IMR-90 (cell line): ENCODE measurements at regions not wholly inside any gene's neighbourhood (a gene's known extent, or its start where the extent isn't known, plus 50 kb on each side); places are given as distances from the start of the nearest gene placed in this dataset.

ENCODE experiments used
- ATAC-seq: fragments of 200-7000 bp; cut with Tn5 transposase; 2 replicates; pipeline ENCODE4 v1.9.1; 2020; ENCODE audit warnings: low read depth, mild to moderate bottlenecking, moderate library complexity
- BruUV-seq: library from RNA; stranded (reverse); fragments of 400-500 nt; replicated peaks from 2 replicates; lab custom pipeline; 2021; lab: Mats Ljungman, UMichigan
- CTCF ChIA-PET: fragments of 300-600 bp; formaldehyde crosslinking; extraction: SDS; loops from one replicate; lab custom pipeline; 2021; ENCODE audit warnings: antibody characterized with exemption; lab: Yijun Ruan, JAX
- POLR2A ChIA-PET: fragments of 300-600 bp; sonication (Branson Sonifier 250); formaldehyde crosslinking; loops from one replicate; lab custom pipeline; 2022; ENCODE audit warnings: antibody characterized with exemption; ENCODE audit not compliant: unreplicated experiment; lab: Charles Lee
- DNase-seq: peaks from one replicate; pipeline ENCODE4 v3.0.0; 2013
- H2AFZ ChIP-seq: replicated peaks from 2 replicates; pipeline ENCODE3; 2013; ENCODE audit warnings: low read length, mild to moderate bottlenecking; ENCODE audit not compliant: poor library complexity
- H2AK5ac ChIP-seq: 2 replicates; pipeline ENCODE4 v1.6.1; 2013; ENCODE audit warnings: low read depth, low read length, inconsistent platforms
- H2AK9ac ChIP-seq: replicated peaks from 2 replicates; pipeline ENCODE3; 2013; ENCODE audit warnings: mild to moderate bottlenecking, low read depth, low read length, moderate library complexity; ENCODE audit not compliant: poor library complexity
- H2BK120ac ChIP-seq: 2 replicates; pipeline ENCODE4 v1.6.1; 2013; ENCODE audit warnings: low read depth, low read length, inconsistent platforms
- H2BK15ac ChIP-seq: 3 replicates; pipeline ENCODE4 v1.6.1; 2013; ENCODE audit warnings: low read depth, low read length, inconsistent platforms
- H2BK20ac ChIP-seq: 2 replicates; pipeline ENCODE4 v1.6.1; 2013; ENCODE audit warnings: low read depth, mild to moderate bottlenecking, inconsistent platforms, low read length, moderate library complexity
- H2BK5ac ChIP-seq: 2 replicates; pipeline ENCODE4 v1.6.1; 2013; ENCODE audit warnings: mild to moderate bottlenecking, low read depth, low read length, inconsistent platforms; ENCODE audit not compliant: poor library complexity, severe bottlenecking
- H3K14ac ChIP-seq: replicated peaks from 2 replicates; pipeline ENCODE4 v1.6.1; 2013; ENCODE audit warnings: low read depth, low read length, inconsistent platforms
- H3K18ac ChIP-seq: 2 replicates; pipeline ENCODE4 v1.6.1; 2013; ENCODE audit warnings: low read depth, low read length, control low read depth
- H3K23ac ChIP-seq: 2 replicates; pipeline ENCODE4 v1.6.1; 2013; ENCODE audit warnings: low read depth, low read length, inconsistent platforms
- H3K27ac ChIP-seq: 2 replicates; pipeline ENCODE4 v1.5.1; 2013; ENCODE audit warnings: mild to moderate bottlenecking, control low read depth, low read length; ENCODE audit not compliant: insufficient read depth
- H3K27me3 ChIP-seq: 2 replicates; pipeline ENCODE4 v1.6.1; 2013; ENCODE audit warnings: low read length; ENCODE audit not compliant: control insufficient read depth, insufficient read depth
- H3K36me3 ChIP-seq: 2 replicates; pipeline ENCODE4 v1.6.1; 2013; ENCODE audit warnings: low read length, mixed read lengths; ENCODE audit not compliant: control insufficient read depth, insufficient read depth
- H3K4ac ChIP-seq: 2 replicates; pipeline ENCODE4 v1.6.1; 2013; ENCODE audit warnings: low read depth, low read length, inconsistent platforms
- H3K4me1 ChIP-seq: 2 replicates; pipeline ENCODE4 v1.6.1; 2013; ENCODE audit warnings: low read length, mixed read lengths; ENCODE audit not compliant: control insufficient read depth, insufficient read depth
- H3K4me2 ChIP-seq: 2 replicates; pipeline ENCODE4 v1.6.1; 2013; ENCODE audit warnings: low read depth, mild to moderate bottlenecking, control low read depth, low read length, moderate library complexity
- H3K4me3 ChIP-seq: 2 replicates; pipeline ENCODE4 v1.5.1; 2013; ENCODE audit warnings: low read depth, mild to moderate bottlenecking, control low read depth, low read length, moderate library complexity; ENCODE audit not compliant: insufficient read depth
- H3K56ac ChIP-seq: 2 replicates; pipeline ENCODE4 v1.6.1; 2013; ENCODE audit warnings: low read length, inconsistent platforms; ENCODE audit not compliant: insufficient read depth; ENCODE audit errors: extremely low read depth
- H3K79me1 ChIP-seq, 2 experiments: 2 replicates each; pipeline ENCODE4 v1.6.1; 2013; ENCODE audit warnings: low read length in 2 of 2, inconsistent platforms in 1 of 2, low read depth in 1 of 2
- H3K9ac ChIP-seq: 2 replicates; pipeline ENCODE4 v1.6.1; 2013; ENCODE audit warnings: low read depth, low read length, control low read depth
- H3K9me1 ChIP-seq: 2 replicates; pipeline ENCODE4 v1.6.1; 2013; ENCODE audit warnings: low read length, inconsistent platforms; ENCODE audit not compliant: insufficient read depth
- H3K9me3 ChIP-seq: 2 replicates; pipeline ENCODE4 v1.6.1; 2013; ENCODE audit warnings: low read length; ENCODE audit not compliant: control insufficient read depth, insufficient read depth
- H4K20me1 ChIP-seq: 2 replicates; pipeline ENCODE4 v1.6.1; 2013; ENCODE audit warnings: low read length, inconsistent platforms; ENCODE audit not compliant: insufficient read depth
- H4K5ac ChIP-seq: 2 replicates; pipeline ENCODE4 v1.6.1; 2013; ENCODE audit warnings: mild to moderate bottlenecking, low read depth, low read length, control low read depth
- H4K8ac ChIP-seq, 2 experiments: 2 replicates each; pipeline ENCODE4 v1.6.1; 2013; ENCODE audit warnings: low read depth in 2 of 2, low read length in 2 of 2, control low read depth in 1 of 2, inconsistent platforms in 1 of 2
- H4K91ac ChIP-seq: 2 replicates; pipeline ENCODE4 v1.6.1; 2013; ENCODE audit warnings: low read depth, low read length, inconsistent platforms; ENCODE audit not compliant: insufficient read depth
- BHLHE40 ChIP-seq: fragments of 150-350 bp; IDR thresholded peaks from 2 replicates; pipeline ENCODE4 v1.6.1; 2016; ENCODE audit warnings: mild to moderate bottlenecking, low read depth, low read length
- CEBPB ChIP-seq: IDR thresholded peaks from 2 replicates; pipeline ENCODE4 v1.6.1; 2012; ENCODE audit warnings: low read depth, low read length, improper control_type of control experiment
- CHD1 ChIP-seq: IDR thresholded peaks from 2 replicates; pipeline ENCODE4 v1.6.1; 2012; ENCODE audit warnings: low read depth, low read length, improper control_type of control experiment
- FOS ChIP-seq: fragments of 150-350 bp; IDR thresholded peaks from 2 replicates; pipeline ENCODE4 v1.6.1; 2016; ENCODE audit warnings: low read depth, low read length
- MAFK ChIP-seq: IDR thresholded peaks from 2 replicates; pipeline ENCODE4 v1.6.1; 2012; ENCODE audit warnings: low read depth, low read length, improper control_type of control experiment
- MAZ ChIP-seq: IDR thresholded peaks from 2 replicates; pipeline ENCODE4 v1.6.1; 2012; ENCODE audit warnings: low read depth, mild to moderate bottlenecking, low read length, improper control_type of control experiment, moderate library complexity, borderline replicate concordance
- MXI1 ChIP-seq: IDR thresholded peaks from 2 replicates; pipeline ENCODE4 v1.6.1; 2012; ENCODE audit warnings: low read depth, mild to moderate bottlenecking, low read length, moderate library complexity, borderline replicate concordance
- NFE2L2 ChIP-seq: fragments of 150-350 bp; IDR thresholded peaks from 2 replicates; pipeline ENCODE4 v1.6.1; 2016; ENCODE audit warnings: low read depth, mild to moderate bottlenecking, low read length
- POLR2A ChIP-seq: IDR thresholded peaks from 2 replicates; pipeline ENCODE4 v1.6.1; 2012; ENCODE audit warnings: mild to moderate bottlenecking, low read depth, low read length
- RAD21 ChIP-seq: IDR thresholded peaks from 2 replicates; pipeline ENCODE4 v1.6.1; 2012; ENCODE audit warnings: low read length, improper control_type of control experiment
- RCOR1 ChIP-seq: IDR thresholded peaks from 2 replicates; pipeline ENCODE4 v1.6.1; 2012; ENCODE audit warnings: mild to moderate bottlenecking, low read length, improper control_type of control experiment; ENCODE audit not compliant: insufficient replicate concordance
- RFX5 ChIP-seq: IDR thresholded peaks from 2 replicates; pipeline ENCODE4 v1.8.0; 2012; ENCODE audit warnings: low read depth, mild to moderate bottlenecking, low read length, moderate library complexity
- SMC3 ChIP-seq: fragments of 150-350 bp; IDR thresholded peaks from 2 replicates; pipeline ENCODE4 v1.6.1; 2016; ENCODE audit warnings: low read depth, mild to moderate bottlenecking, antibody characterized with exemption, low read length, moderate library complexity
- WGBS, 2 experiments: methylation state at CpG; one replicate each; pipeline versions ENCODE4 v1.1.5 to v1.1.7; 2013; ENCODE audit warnings: missing lambda C conversion rate in 2 of 2; ENCODE audit not compliant: insufficient read length in 1 of 2; ENCODE audit errors: extremely low coverage in 2 of 2; 5-methylcytosine and 5-hydroxymethylcytosine counted together
- dilution Hi-C: fragments of 300-500 bp; cut with HindIII; formaldehyde crosslinking; loops from one replicate; pipeline ENCODE4 v1.14.3; 2018; ENCODE audit warnings: low sequenced_read_pairs; ENCODE audit not compliant: unreplicated experiment
- in situ Hi-C: fragments of 300-500 bp; cut with MboI; formaldehyde crosslinking; loops from 3 replicates; pipeline ENCODE4 v1.14.3; 2019; ENCODE audit warnings: low sequenced_read_pairs, inconsistent platforms, mixed read lengths
- intact Hi-C: fragments of 100-400 bp; cut with micrococcal nuclease; formaldehyde crosslinking; loops from 2 replicates; pipeline ENCODE4 v1.10.0; 2022
- TF ChIP-seq, protein P1 (sequence below): fragments of 150-350 bp; IDR thresholded peaks from 2 replicates; pipeline ENCODE4 v1.6.1; 2017; ENCODE audit warnings: mild to moderate bottlenecking, antibody characterized with exemption, low read length, low read depth
- TF ChIP-seq, protein P2 (sequence below): fragments of 150-350 bp; IDR thresholded peaks from 2 replicates; pipeline ENCODE4 v1.6.1; 2016; ENCODE audit warnings: low read depth, mild to moderate bottlenecking, low read length, moderate library complexity, borderline replicate concordance
- TF ChIP-seq, protein P3 (sequence below): conservative IDR thresholded peaks from 2 replicates; pipeline ENCODE4 v1.5.1; 2012; ENCODE audit warnings: mild to moderate bottlenecking, low read depth, low read length, improper control_type of control experiment

DNA sequence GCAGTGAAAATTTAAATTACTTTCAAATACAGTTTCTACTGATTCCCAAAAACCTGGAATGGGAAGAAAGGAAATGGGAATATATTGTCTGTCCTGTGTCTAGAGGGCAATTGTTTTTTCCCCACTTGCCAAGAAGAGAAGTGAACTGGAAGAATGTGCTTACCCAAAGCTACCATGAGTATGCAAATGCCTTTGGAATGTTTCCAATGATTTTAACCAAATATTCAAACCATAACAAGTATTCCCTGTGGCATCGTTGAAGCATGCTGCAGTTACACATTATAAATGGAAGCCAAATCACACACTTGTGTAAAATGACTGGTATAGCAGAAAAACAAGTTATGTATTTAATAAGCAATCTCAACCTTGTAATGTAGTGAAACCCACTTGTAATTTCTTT, 368.2 kb downstream of the GBE1 start:
- no peak for ATAC-seq
- no CpG with 5 or more reads among the region's 1 CpG for WGBS, 2 experiments
- in situ Hi-C loops: no loop called here

More for the DNA sequence above, 368.2 kb downstream of the GBE1 start:
- Histone ChIP-seq H3K56ac (no peak overlapping the region), H4K91ac (no peak overlapping the region), H2BK15ac (no peak overlapping the region), H3K23ac (no peak overlapping the region), H3K4me3 (no peak overlapping the region), H3K79me1 (no peaks in the 10 kb centered on the region), H3K4me2 (no peak overlapping the region), H3K18ac (no peak overlapping the region), H3K36me3 (no peaks in the 10 kb centered on the region), H2BK5ac (no peak overlapping the region), H2AFZ (no peak overlapping the region), H4K8ac (no peak overlapping the region), H3K14ac (no peak overlapping the region), H2AK9ac (no peak overlapping the region), H2AK5ac (no peak overlapping the region), H4K20me1 (no peaks in the 10 kb centered on the region), H3K27ac (no peak overlapping the region), H3K4ac (no peak overlapping the region), H3K9me1 (no peaks in the 10 kb centered on the region), H3K9me3 (no peaks in the 10 kb centered on the region), H4K5ac (no peak overlapping the region), H2BK20ac (no peak overlapping the region), H3K4me1 (no peaks in the 10 kb centered on the region), H2BK120ac (no peak overlapping the region), H3K9ac (no peak overlapping the region), H3K27me3 (no peaks in the 10 kb centered on the region)
- TF ChIP-seq BHLHE40: no peak
- TF ChIP-seq POLR2A: no peak
- TF ChIP-seq CHD1: no peak
- TF ChIP-seq MAZ: no peak
- TF ChIP-seq, protein P1, sequence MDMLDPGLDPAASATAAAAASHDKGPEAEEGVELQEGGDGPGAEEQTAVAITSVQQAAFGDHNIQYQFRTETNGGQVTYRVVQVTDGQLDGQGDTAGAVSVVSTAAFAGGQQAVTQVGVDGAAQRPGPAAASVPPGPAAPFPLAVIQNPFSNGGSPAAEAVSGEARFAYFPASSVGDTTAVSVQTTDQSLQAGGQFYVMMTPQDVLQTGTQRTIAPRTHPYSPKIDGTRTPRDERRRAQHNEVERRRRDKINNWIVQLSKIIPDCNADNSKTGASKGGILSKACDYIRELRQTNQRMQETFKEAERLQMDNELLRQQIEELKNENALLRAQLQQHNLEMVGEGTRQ: no peak
- TF ChIP-seq RFX5: no peak
- TF ChIP-seq, protein P2, sequence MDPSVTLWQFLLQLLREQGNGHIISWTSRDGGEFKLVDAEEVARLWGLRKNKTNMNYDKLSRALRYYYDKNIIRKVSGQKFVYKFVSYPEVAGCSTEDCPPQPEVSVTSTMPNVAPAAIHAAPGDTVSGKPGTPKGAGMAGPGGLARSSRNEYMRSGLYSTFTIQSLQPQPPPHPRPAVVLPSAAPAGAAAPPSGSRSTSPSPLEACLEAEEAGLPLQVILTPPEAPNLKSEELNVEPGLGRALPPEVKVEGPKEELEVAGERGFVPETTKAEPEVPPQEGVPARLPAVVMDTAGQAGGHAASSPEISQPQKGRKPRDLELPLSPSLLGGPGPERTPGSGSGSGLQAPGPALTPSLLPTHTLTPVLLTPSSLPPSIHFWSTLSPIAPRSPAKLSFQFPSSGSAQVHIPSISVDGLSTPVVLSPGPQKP: no peak
- no peak for TF ChIP-seq RCOR1
- TF ChIP-seq SMC3: no peak
- TF ChIP-seq FOS: no peak
- TF ChIP-seq, protein P3, sequence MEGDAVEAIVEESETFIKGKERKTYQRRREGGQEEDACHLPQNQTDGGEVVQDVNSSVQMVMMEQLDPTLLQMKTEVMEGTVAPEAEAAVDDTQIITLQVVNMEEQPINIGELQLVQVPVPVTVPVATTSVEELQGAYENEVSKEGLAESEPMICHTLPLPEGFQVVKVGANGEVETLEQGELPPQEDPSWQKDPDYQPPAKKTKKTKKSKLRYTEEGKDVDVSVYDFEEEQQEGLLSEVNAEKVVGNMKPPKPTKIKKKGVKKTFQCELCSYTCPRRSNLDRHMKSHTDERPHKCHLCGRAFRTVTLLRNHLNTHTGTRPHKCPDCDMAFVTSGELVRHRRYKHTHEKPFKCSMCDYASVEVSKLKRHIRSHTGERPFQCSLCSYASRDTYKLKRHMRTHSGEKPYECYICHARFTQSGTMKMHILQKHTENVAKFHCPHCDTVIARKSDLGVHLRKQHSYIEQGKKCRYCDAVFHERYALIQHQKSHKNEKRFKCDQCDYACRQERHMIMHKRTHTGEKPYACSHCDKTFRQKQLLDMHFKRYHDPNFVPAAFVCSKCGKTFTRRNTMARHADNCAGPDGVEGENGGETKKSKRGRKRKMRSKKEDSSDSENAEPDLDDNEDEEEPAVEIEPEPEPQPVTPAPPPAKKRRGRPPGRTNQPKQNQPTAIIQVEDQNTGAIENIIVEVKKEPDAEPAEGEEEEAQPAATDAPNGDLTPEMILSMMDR: no peak
- no peak for TF ChIP-seq MXI1
- TF ChIP-seq NFE2L2: no peak
- no peak for TF ChIP-seq MAFK
- TF ChIP-seq RAD21: no peak
- no peak for TF ChIP-seq CEBPB
- intact Hi-C loops (no loop called here), dilution Hi-C loops (no loop called here)
- ChIA-PET POLR2A (no interaction called here), CTCF (no interaction called here)
- no peak for DNase-seq
- no TSS peak for BruUV-seq
